Left cardiac atrium (tissue), 4 donors: ENCODE measurements at regions not wholly inside any gene's neighbourhood (a gene's known extent, or its start where the extent isn't known, plus 50 kb on each side); places are given as distances from the start of the nearest gene placed in this dataset.
"Not testable (repeated sequence)": the region's sequence is repeated elsewhere in the genome, so short reads cannot be mapped to it uniquely, and the experiment has no call there.

Experiments used
- ATAC-seq, 2 donors: fragments of 200-7000 bp; cut with Tn5 transposase; one replicate each; pipeline ENCODE4 v1.9.1; 2020; ENCODE audit warnings: mild to moderate bottlenecking in 2 of 2, moderate library complexity in 2 of 2
- DNase-seq: peaks from one replicate; pipeline ENCODE4 v3.0.0-alpha.2; 2020
- intact Hi-C, 2 donors: fragments of 100-400 bp; cut with DNase I; formaldehyde crosslinking; loops; one replicate each; pipeline versions ENCODE4 v1.14.1 to v1.15.1; 2022 to 2023
- donor health status: DM: no; HTN: yes; CAD: no.
- donor health status: DM: no; HTN: yes; CAD: no; lungs with severe emphysema.
- donor health status: DM: yes; HTN: yes; CAD: no.
- donor health status: Dilated cardiomyopathy.

DNA sequence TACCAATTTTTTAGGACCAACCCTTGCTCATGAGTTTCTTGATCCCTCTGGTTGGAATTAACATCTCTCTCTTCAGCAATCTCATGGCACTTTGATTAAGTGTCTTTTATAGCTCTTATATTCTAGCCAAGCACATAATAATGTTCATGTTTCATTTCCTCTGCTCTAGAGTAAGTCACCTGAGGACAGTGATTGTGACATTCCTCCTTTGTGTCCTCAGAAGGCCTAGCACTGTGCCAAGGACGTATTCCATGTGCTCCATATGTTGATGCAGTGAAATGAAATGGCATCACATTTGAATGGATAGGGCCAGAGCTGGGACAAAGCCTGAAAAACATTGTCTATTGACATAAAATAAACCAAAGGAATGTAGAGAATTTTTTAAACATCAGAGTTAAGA, 322.8 kb upstream of the PRICKLE1 start:
- no peak for DNase-seq
- intact Hi-C loops = no loop called here
- no peak for ATAC-seq

GRCh38 chr12:42910656-42911055, 321.1 kb upstream of the PRICKLE1 start:
- intact Hi-C loops = no loop called here
- DNase-seq (no peak), ATAC-seq (no peak)

DNA sequence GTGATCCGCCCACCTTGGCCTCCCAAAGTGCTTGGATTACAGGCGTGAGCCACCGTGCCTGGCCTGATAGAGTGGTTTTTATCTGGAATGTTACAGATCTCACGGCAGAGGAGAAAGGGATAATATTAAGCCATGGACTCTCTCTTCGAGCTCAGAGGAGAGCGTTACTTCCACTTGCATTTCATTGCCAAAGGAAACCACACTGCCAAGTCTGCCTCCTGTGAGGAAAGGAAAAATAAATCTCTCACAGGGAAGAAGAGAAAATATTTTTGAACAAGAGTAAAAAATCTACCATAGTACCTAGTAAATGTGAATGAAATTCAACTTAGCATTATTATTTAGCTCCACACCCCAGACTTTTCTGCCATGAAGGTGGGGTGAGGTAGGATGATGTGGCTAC, 319.2 kb upstream of the PRICKLE1 start:
- DNase-seq (no peak), ATAC-seq (no peak)
- intact Hi-C loops = no loop called here

DNA sequence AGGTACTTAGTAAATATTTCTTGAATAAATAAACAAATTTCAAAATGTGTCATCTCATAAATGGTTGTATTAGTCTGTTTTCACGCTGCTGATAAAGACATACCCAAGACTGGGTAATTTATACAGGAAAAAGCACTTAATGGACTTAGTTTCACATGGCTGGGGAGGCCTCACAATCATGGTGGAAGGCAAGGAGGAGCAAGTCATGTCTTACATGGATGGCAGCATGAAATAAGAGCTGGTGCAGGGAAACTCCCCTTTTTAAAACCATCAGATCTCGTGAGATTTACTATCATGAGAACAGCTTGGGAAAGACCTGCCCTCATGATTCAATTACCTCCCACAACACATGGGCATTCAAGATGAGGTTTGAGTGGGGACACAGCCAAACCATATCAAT, 317.3 kb upstream of the PRICKLE1 start:
- ATAC-seq, DNase-seq, intact Hi-C loops: not testable (repeated sequence)

DNA sequence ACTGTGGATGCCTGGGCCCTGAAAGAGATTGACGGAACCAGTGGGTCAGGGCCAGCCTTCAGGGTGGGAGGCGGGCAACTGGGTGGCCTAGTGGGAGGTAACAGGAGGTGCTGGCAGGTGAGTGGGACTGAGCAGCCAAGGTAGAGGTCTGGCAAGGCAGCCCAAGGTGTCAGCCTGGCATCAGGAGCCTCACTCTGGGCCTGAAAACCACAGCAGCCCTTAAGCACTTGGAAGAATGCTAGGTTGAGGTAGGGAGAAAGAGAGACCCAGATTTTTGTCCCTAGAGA, 315.8 kb upstream of the PRICKLE1 start:
- intact Hi-C loops = no loop called here
- DNase-seq = no peak
- ATAC-seq = no peak

DNA sequence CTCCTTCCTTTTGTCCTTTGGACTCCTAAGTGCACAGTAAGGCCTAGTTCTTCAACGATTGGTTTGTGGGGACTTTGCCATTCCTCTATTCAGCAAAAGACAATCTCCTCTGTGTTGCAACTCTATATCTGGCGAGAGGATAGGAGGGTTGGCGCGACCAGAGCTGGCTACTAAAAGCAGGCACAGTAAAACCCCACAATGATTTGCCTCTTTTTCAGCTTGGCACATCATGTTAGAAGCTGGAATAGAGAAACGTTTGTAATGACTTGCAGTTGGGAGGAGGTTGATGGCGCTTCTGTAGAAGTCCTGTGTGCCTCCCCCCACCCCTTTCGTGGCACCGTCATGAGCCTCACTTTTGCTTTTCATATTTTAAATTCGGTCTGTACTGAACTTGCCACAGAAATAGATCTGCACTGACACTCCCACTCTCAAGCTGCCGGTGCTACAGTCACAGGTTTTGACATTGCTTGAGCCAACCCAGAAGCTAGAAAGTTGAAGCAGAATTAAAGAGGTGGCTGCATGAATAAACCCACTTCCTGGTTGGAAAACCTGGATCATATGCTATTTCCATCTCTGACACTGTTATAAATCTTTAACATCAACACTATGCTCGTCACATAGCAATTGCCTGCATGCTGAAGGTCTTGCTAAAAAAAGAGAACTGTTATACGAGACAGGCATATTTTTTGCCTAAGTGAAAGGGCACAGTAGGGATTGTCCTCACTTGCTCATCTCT, 315.3 kb upstream of the PRICKLE1 start:
- ATAC-seq (peak in 1 of 2 donors; percentile 44), DNase-seq (no peak)
- intact Hi-C loops = no loop called here

- DNase-seq (no peak), ATAC-seq (no peak)
- intact Hi-C loops = no loop called here
These were observed 314.2 kb upstream of the PRICKLE1 start for GRCh38 chr12:42903736-42904135.

DNA sequence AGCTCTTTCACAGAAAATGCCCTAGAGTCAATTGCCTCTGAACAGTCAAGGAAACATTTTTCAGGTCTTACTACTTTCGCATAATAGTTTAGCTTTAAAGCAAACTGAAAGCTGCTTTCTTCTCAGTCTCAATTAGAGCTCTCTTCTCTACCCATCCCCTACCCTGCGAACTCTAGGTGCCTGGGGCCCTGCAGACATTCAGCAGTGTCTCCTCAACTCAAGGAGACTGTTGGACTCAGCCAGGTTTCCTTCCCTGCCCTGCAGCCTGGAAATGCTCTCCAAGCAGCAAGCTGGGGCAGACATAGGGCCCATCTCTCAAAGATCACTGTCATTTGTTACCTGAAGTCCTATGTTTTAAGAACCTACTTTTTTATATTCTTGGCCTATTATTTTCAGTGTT, 312.5 kb upstream of the PRICKLE1 start:
- ATAC-seq = no peak
- intact Hi-C loops = no loop called here

GRCh38 chr12:42893803-42894202, 304.3 kb upstream of the PRICKLE1 start:
- intact Hi-C loops = no loop called here
- ATAC-seq = no peak
- DNase-seq = no peak

More for the DNA sequence above, 312.5 kb upstream of the PRICKLE1 start:
- no peak for DNase-seq

DNA sequence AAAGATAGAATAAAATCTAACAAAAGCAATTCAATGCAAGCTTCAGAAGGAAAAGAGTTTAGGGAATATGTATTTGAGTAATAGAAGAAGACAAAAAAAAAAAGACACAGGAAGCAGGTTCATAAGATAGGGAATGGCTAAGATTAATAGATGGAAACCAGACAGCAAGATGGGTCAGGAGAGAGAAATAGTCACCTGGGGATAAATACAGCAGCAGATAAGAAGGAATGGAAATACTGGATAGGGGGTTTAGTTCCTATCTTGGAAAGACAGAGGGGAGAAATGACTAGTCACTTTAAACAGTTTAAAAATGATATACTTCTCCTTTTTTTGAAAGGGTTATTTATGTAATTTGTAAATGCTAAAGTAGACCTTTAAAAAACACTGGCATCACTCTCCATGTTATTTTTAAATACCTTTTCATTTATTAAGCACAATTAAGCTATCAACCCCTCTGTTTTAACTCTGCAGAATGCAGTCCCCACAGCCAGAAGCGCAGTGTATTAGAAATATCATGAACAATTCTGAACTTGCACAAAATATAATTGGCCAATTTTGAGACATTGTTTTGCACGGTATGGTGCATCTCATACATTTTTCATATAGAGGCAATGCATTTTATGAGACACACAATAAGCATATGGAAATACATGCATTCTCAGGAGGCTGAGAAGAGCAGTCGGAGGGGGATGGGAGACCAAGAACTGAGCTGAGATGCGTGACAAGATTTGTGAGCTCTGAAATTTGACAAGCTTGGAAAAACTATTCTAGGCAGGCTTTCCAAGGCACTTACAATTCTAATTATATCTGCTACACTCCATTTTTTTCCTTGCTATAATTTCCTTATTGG, 303.4 kb upstream of the PRICKLE1 start:
- intact Hi-C loops = no loop called here

DNA sequence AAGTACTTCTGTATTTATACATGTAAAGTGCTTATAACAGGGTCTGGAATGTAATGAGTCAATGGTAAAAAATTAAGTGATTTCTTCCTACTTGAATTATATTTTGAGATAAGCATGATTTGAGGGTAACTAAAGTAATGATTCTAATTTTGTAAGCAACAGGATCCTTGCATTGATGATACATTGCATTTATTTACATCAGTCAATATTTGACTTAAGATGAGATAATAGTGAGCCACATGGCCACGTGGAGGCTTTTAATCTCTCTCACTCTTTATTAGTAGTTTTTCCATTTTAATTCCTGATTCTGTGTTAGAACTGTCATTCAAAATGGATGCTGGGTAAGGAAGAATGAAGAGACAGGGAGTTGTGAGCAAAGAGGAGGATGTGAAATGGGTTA, 298.1 kb upstream of the PRICKLE1 start:
- intact Hi-C loops = no loop called here

More for the DNA sequence above, 303.4 kb upstream of the PRICKLE1 start:
- DNase-seq = no peak
- no peak for ATAC-seq

GRCh38 chr12:42886160-42886559, 296.6 kb upstream of the PRICKLE1 start:
- DNase-seq = no peak
- no peak for ATAC-seq
- intact Hi-C loops = no loop called here

More for the DNA sequence above, 298.1 kb upstream of the PRICKLE1 start:
- ATAC-seq = no peak
- DNase-seq = no peak

GRCh38 chr12:42885677-42886076, 296.1 kb upstream of the PRICKLE1 start:
- intact Hi-C loops = no loop called here
- ATAC-seq (no peak), DNase-seq (no peak)

DNA sequence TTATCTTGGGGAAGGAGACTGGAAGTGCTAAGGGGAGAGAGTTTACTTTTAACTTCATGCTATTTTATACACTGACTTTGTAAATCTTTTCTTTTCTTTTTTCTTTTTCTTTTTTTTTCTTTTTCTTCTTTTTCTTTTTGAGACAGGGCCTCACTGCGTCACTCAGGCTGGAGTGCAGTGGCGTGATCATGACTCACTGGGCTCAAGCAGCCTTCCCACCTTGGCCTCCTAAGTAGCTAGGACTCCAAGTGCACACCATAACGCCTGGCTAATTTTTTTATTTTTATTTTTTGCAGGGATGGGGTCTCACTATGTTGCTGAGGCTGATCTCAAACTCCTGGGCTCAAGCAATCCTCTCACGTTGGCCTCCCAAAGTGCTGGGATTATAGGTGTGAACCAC, 294.6 kb upstream of the PRICKLE1 start:
- intact Hi-C loops = no loop called here
- DNase-seq (no peak), ATAC-seq (no peak)

DNA sequence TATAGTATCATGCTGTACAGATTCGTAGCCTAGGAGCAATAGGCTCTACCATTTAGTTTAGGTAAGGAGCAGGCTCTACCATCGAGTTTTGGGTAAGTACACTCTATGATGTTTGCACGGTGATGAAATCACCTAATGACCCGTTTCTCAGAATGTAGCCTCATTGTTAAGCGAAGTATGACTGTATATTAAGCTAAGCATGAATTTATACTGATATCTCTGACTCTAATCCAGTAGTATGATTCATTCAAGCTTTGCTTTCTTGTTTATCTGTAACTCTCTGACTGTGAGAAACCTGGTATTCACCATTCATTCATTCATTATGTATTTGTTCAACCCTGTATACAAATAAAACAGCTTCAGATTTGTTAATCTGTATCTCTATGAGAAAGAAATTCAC, 283.9 kb upstream of the PRICKLE1 start:
- DNase-seq = no peak
- ATAC-seq = no peak
- intact Hi-C loops = no loop called here

DNA sequence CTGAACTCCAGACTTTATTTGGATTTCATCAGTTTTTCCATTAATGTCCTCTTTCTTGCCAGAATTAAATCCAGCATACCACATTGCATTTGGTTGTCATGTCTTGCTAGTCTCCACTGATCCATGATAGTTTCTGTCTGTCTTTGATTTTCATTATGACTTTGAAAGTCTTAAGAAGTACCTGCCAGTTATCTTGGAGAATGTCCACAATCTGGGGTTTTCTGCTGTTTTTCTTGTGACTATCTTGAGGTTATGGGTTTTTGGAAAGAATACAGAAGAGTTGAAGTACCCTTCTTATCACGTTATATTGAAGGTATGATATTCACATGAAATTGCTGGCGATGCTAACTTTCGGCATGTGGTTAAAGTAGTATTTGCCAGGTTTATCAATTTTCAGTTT, 282.3 kb upstream of the PRICKLE1 start:
- no peak for DNase-seq
- intact Hi-C loops = no loop called here
- ATAC-seq = no peak

- DNase-seq = no peak
- intact Hi-C loops = no loop called here
- ATAC-seq = no peak
These were observed 278.7 kb upstream of the PRICKLE1 start for GRCh38 chr12:42868291-42868690.

DNA sequence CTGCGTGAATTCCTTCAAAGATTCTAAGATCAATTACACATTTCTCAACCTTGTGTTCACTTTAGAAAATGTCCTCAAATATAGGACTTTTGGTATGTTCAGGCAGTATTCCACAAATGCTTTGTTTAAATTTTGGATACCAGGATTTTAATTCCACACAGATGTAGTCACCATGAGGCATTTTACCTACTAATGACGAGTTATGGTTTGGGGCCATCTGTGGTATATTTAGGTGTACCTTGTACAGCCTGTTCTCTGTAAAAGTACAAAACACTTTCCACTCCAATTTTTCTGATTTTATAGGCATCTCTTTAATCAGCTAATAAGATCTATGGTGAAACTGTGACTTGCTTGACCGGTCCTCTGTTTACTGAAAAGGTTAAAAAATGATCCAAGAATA, 275.7 kb upstream of the PRICKLE1 start:
- DNase-seq = no peak
- no peak for ATAC-seq
- intact Hi-C loops = no loop called here

DNA sequence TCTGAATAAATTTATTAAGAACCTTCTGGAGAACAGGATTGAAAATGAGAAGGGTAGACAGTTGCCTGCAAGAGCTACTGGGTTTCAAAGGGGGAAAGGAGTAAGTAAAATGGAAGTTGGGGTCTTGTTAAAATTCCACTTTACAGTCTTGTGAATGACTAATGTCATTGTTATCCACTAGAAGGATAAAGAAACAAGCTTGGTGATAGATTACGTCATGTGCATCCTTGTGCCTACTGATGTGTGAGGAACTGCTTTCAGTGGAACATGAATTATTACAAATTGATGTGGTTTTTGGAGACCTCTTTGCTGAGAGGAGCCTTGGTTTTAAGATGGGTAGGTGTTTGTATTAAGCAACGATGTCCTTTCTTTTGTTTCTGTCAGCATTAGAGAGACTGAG, 272.5 kb upstream of the PRICKLE1 start:
- DNase-seq = no peak
- intact Hi-C loops = no loop called here
- no peak for ATAC-seq

DNA sequence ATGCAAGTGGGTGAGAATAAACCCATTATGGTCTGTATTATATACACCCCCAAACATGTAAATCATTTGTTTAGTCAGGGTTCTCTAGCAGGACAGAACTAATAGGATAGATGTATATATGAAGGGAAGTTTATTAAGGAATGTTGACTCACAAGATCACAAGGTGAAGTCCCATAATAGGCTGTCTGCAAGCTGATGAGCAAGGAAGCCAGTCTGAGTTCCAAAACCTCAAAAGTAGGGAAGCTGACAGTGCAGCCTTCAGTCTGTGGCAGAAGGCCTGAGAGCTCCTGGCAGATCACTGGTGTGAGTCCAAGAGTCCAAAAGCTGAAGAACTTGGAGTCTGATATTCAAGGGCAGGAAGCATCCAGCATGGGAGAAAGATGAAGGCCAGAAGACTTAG, 270.8 kb upstream of the PRICKLE1 start:
- DNase-seq, ATAC-seq, intact Hi-C loops: not testable (repeated sequence)

DNA sequence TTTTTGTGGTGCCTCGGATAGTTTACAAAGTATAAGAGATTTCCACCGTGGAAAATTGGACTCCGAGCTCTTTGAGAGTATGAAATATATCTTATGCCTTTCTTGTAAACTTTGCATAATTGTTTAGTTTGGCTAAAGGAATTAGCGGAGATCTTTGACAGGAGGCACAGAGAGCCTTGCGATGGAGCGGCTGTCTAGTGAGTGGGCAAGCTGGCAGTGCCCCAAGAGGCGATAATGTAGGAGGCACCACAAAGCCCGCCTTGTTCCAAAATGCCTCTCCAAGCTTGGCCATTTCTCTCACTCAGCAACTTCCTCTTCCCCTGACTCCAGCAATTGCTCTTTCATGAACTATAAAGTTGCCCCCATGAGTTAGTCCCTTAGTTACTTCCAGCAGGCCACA, 270.1 kb upstream of the PRICKLE1 start:
- intact Hi-C loops = no loop called here
- ATAC-seq (peak in 1 of 2 donors; percentile 65), DNase-seq (peak; percentile 41)
